ENCODE measurements at regions not wholly inside any gene's neighbourhood (a gene's known extent, or its start where the extent isn't known, plus 50 kb on each side); places are given as distances from the start of the nearest gene placed in this dataset.
"Not testable (repeated sequence)": the region's sequence is repeated elsewhere in the genome, so short reads cannot be mapped to it uniquely, and the experiment has no call there.

- TF ChIP-seq, protein P1, sequence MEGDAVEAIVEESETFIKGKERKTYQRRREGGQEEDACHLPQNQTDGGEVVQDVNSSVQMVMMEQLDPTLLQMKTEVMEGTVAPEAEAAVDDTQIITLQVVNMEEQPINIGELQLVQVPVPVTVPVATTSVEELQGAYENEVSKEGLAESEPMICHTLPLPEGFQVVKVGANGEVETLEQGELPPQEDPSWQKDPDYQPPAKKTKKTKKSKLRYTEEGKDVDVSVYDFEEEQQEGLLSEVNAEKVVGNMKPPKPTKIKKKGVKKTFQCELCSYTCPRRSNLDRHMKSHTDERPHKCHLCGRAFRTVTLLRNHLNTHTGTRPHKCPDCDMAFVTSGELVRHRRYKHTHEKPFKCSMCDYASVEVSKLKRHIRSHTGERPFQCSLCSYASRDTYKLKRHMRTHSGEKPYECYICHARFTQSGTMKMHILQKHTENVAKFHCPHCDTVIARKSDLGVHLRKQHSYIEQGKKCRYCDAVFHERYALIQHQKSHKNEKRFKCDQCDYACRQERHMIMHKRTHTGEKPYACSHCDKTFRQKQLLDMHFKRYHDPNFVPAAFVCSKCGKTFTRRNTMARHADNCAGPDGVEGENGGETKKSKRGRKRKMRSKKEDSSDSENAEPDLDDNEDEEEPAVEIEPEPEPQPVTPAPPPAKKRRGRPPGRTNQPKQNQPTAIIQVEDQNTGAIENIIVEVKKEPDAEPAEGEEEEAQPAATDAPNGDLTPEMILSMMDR (conservative IDR thresholded peaks at IDR 0.05; ENCODE audit: low read length): 0 out of 2 replicates have a peak, but pooled peaks have one; percentile 21
- not testable (repeated sequence) for TF ChIP-seq EZH2phosphoT487 (IDR thresholded peaks at IDR 0.05; ENCODE audit: borderline replicate concordance, low read depth, low read length)
Measured at GRCh38 chr7:66451713-66452112, 177.0 kb upstream of the KCTD7 start.
